22Rv1 (cell line): ENCODE measurements at regions not wholly inside any gene's neighbourhood (a gene's known extent, or its start where the extent isn't known, plus 50 kb on each side); places are given as distances from the start of the nearest gene placed in this dataset.
"Not testable (repeated sequence)": the region's sequence is repeated elsewhere in the genome, so short reads cannot be mapped to it uniquely, and the experiment has no call there.

Experiments
- H3K27ac ChIP-seq: fragments of 450-650 bp; 2 replicates; pipeline ENCODE4 v1.5.1; 2017
- CTCF ChIP-seq: fragments of 450-650 bp; IDR thresholded peaks from 2 replicates; pipeline ENCODE4 v1.5.1; 2017; ENCODE audit warnings: mild to moderate bottlenecking
- ZFX ChIP-seq: fragments of 450-650 bp; IDR thresholded peaks from 2 replicates; pipeline ENCODE4 v1.6.1; 2017; ENCODE audit warnings: antibody characterized with exemption, borderline replicate concordance

GRCh38 chr4:100631281-100631968 is 113.6 kb upstream of the EMCN start:
- peak overlapping the region; percentile 69 for H3K27ac ChIP-seq
- TF ChIP-seq ZFX (no peak), CTCF (no peak)

GRCh38 chr4:100630341-100630740 is 112.5 kb upstream of the EMCN start:
- H3K27ac ChIP-seq = peak overlapping the region; percentile 69
- no peak for TF ChIP-seq CTCF
- TF ChIP-seq ZFX = no peak

- TF ChIP-seq ZFX (no peak), CTCF (no peak)
Observed at GRCh38 chr4:100609810-100610209, 92.0 kb upstream of the EMCN start.

GRCh38 chr4:100608651-100609050 is 90.8 kb upstream of the EMCN start:
- not testable (repeated sequence) for H3K27ac ChIP-seq

More at GRCh38 chr4:100609810-100610209, 92.0 kb upstream of the EMCN start:
- peak overlapping the region; percentile 18; the same call in 1 of the 2 replicates for H3K27ac ChIP-seq

- peak overlapping the region; percentile 57 for H3K27ac ChIP-seq
- no peak for TF ChIP-seq ZFX
- no peak for TF ChIP-seq CTCF
Observed at GRCh38 chr4:100605144-100605543, 87.3 kb upstream of the EMCN start.

GRCh38 chr4:100593935-100594334 is 76.1 kb upstream of the EMCN start:
- no peak overlapping the region for H3K27ac ChIP-seq
- TF ChIP-seq CTCF (no peak), ZFX (no peak)

- TF ChIP-seq ZFX = no peak
- TF ChIP-seq CTCF = no peak
Observed at GRCh38 chr4:100591161-100591876, 73.5 kb upstream of the EMCN start.

More at GRCh38 chr4:100591161-100591876, 73.5 kb upstream of the EMCN start:
- no peak overlapping the region for H3K27ac ChIP-seq
